ENCODE measurements at regions not wholly inside any gene's neighbourhood (a gene's known extent, or its start where the extent isn't known, plus 50 kb on each side); places are given as distances from the start of the nearest gene placed in this dataset.

DNA sequence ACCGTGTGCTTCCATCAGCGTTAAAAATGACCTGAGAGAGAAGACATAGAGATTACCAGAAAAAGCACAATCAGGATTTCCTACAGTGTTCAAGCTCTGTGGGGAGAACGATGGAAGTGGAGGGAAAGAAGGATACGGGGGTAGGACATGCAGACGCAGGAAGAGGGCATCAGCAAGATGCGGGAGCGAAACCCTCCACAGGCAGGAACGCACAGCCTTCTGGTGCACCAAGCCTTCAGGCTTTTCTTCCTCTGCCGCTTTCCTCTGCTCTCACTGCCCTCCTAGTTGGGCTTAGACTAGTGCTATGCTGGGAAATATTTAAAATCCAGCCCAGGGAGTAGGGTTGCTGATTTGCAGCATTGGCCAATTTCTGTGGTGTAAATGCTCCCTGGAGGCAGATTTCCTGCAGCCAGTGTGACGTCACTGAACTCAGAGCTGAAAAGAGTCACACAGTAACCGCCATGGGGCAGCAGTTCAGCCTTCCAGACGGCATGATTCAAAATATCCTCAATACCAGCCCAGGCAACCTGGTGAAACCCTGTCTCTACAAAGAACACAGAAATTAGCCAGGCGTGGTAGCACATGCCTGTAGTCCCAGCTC is 205.1 kb upstream of the SOX1 start:
- Histone ChIP-seq H3K4me3 (ENCODE audit: low read length in 3 of 3) (no peak overlapping the region), H3K9me3 (ENCODE audit: control insufficient read depth in 3 of 3, low read length in 3 of 3) (peaks cover 0 to 4% (median 2%) of the 10 kb centered on the region in 3 donors), H3K27ac (ENCODE audit: low read depth, low read length) (no peak overlapping the region), H3K4me1 (ENCODE audit: control insufficient read depth in 3 of 3, insufficient read depth in 3 of 3, low read length in 3 of 3) (no peaks in the 10 kb centered on the region), H3K9ac (ENCODE audit: low read depth in 1 of 3, low read length in 3 of 3) (no peak overlapping the region), H3K27me3 (ENCODE audit: control insufficient read depth in 3 of 3, insufficient read depth in 3 of 3, low read length in 3 of 3) (peaks cover 0 to 9% (median 0%) of the 10 kb centered on the region in 3 donors), H3K36me3 (ENCODE audit: control insufficient read depth in 3 of 3, insufficient read depth in 3 of 3, low read length in 3 of 3) (no peaks in the 10 kb centered on the region)

GRCh38 chr13:111862836-111863815 is 203.8 kb upstream of the SOX1 start:
- Histone ChIP-seq H3K27me3 (ENCODE audit: control insufficient read depth in 3 of 3, insufficient read depth in 3 of 3, low read length in 3 of 3) (peaks cover 0 to 7% (median 0%) of the 10 kb centered on the region in 3 donors), H3K27ac (ENCODE audit: low read depth, low read length) (no peak overlapping the region), H3K9me3 (ENCODE audit: control insufficient read depth in 3 of 3, low read length in 3 of 3) (peaks cover 0 to 4% (median 2%) of the 10 kb centered on the region in 3 donors), H3K9ac (ENCODE audit: low read depth in 1 of 3, low read length in 3 of 3) (no peak overlapping the region), H3K4me1 (ENCODE audit: control insufficient read depth in 3 of 3, insufficient read depth in 3 of 3, low read length in 3 of 3) (no peaks in the 10 kb centered on the region), H3K4me3 (ENCODE audit: low read length in 3 of 3) (no peak overlapping the region), H3K36me3 (ENCODE audit: control insufficient read depth in 3 of 3, insufficient read depth in 3 of 3, low read length in 3 of 3) (no peaks in the 10 kb centered on the region)

DNA sequence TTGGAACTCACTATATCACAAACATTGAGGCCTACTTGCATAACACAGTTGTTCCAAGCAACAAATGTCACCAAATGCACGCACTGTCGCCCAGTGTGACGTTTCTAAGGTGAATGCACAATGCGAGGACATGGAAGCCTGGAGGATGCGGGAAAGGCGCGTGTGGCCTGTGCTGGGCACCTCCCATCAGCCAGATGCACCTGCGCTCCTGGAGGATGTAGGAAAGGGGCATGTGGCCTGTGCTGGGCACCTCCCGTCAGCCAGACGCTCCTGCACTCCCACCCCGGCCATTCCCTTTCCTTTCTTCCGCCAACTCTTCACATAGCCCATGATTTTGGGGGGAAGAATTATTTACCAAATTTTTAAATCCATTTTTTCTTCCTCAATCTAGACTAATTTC is 202.4 kb upstream of the SOX1 start:
- no peak overlapping the region for H3K27ac ChIP-seq (ENCODE audit: low read depth, low read length)
- H3K9ac ChIP-seq (ENCODE audit: low read depth in 1 of 3, low read length in 3 of 3) = no peak overlapping the region
- no peak overlapping the region for H3K4me3 ChIP-seq (ENCODE audit: low read length in 3 of 3)
- peaks cover 0 to 9% (median 0%) of the 10 kb centered on the region in 3 donors for H3K27me3 ChIP-seq (ENCODE audit: control insufficient read depth in 3 of 3, insufficient read depth in 3 of 3, low read length in 3 of 3)
- H3K9me3 ChIP-seq (ENCODE audit: control insufficient read depth in 3 of 3, low read length in 3 of 3) = peaks cover 0 to 4% (median 2%) of the 10 kb centered on the region in 3 donors
- H3K36me3 ChIP-seq (ENCODE audit: control insufficient read depth in 3 of 3, insufficient read depth in 3 of 3, low read length in 3 of 3) = no peaks in the 10 kb centered on the region
- no peaks in the 10 kb centered on the region for H3K4me1 ChIP-seq (ENCODE audit: control insufficient read depth in 3 of 3, insufficient read depth in 3 of 3, low read length in 3 of 3)

GRCh38 chr13:111865046-111865445 is 201.9 kb upstream of the SOX1 start:
- Histone ChIP-seq H3K4me3 (ENCODE audit: low read length in 3 of 3) (no peak overlapping the region), H3K4me1 (ENCODE audit: control insufficient read depth in 3 of 3, insufficient read depth in 3 of 3, low read length in 3 of 3) (no peaks in the 10 kb centered on the region), H3K9ac (ENCODE audit: low read depth in 1 of 3, low read length in 3 of 3) (no peak overlapping the region), H3K9me3 (ENCODE audit: control insufficient read depth in 3 of 3, low read length in 3 of 3) (peaks cover 0 to 4% (median 2%) of the 10 kb centered on the region in 3 donors), H3K36me3 (ENCODE audit: control insufficient read depth in 3 of 3, insufficient read depth in 3 of 3, low read length in 3 of 3) (no peaks in the 10 kb centered on the region), H3K27ac (ENCODE audit: low read depth, low read length) (no peak overlapping the region), H3K27me3 (ENCODE audit: control insufficient read depth in 3 of 3, insufficient read depth in 3 of 3, low read length in 3 of 3) (peaks cover 0 to 9% (median 0%) of the 10 kb centered on the region in 3 donors)

- Histone ChIP-seq H3K9me3 (ENCODE audit: control insufficient read depth in 3 of 3, low read length in 3 of 3) (peaks cover 0 to 4% (median 2%) of the 10 kb centered on the region in 3 donors), H3K4me3 (ENCODE audit: low read length in 3 of 3) (no peak overlapping the region), H3K4me1 (ENCODE audit: control insufficient read depth in 3 of 3, insufficient read depth in 3 of 3, low read length in 3 of 3) (no peaks in the 10 kb centered on the region), H3K27ac (ENCODE audit: low read depth, low read length) (no peak overlapping the region), H3K27me3 (ENCODE audit: control insufficient read depth in 3 of 3, insufficient read depth in 3 of 3, low read length in 3 of 3) (peaks cover 0 to 9% (median 0%) of the 10 kb centered on the region in 3 donors), H3K9ac (ENCODE audit: low read depth in 1 of 3, low read length in 3 of 3) (no peak overlapping the region), H3K36me3 (ENCODE audit: control insufficient read depth in 3 of 3, insufficient read depth in 3 of 3, low read length in 3 of 3) (no peaks in the 10 kb centered on the region)
These were observed 201.1 kb upstream of the SOX1 start for GRCh38 chr13:111865826-111866225.

DNA sequence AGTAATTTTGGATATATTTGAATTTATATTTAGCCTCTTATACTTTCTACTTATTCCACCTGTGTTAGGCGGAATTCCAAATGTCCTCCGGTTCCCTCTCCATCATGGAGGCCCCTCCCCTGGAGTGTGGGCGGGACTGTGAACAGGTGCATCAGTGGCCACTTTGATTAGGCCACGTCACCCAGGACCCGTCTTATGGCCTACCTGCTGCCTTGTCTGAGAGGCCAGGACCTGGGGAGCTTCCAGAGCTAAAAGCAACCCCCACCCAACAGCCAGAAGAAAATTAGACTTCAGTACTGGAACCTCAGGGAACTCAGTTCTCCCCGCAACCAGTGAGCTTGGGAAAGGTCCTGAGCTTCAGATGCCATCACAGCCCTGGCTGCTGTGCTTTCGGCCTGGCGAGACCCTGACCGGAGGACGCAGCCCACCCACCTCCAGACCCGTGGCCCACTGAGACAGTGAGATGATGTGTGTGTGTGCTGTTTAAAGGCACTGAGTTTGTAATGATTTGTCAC is 200.2 kb upstream of the SOX1 start:
- no peak overlapping the region for H3K27ac ChIP-seq (ENCODE audit: low read depth, low read length)

GRCh38 chr13:111867657-111868056 is 199.3 kb upstream of the SOX1 start:
- H3K9me3 ChIP-seq (ENCODE audit: control insufficient read depth in 3 of 3, low read length in 3 of 3) = no peaks in the 10 kb centered on the region
- no peak overlapping the region for H3K27ac ChIP-seq (ENCODE audit: low read depth, low read length)
- peaks cover 0 to 9% (median 0%) of the 10 kb centered on the region in 3 donors for H3K27me3 ChIP-seq (ENCODE audit: control insufficient read depth in 3 of 3, insufficient read depth in 3 of 3, low read length in 3 of 3)
- no peak overlapping the region for H3K4me3 ChIP-seq (ENCODE audit: low read length in 3 of 3)
- H3K36me3 ChIP-seq (ENCODE audit: control insufficient read depth in 3 of 3, insufficient read depth in 3 of 3, low read length in 3 of 3) = no peaks in the 10 kb centered on the region
- no peak overlapping the region for H3K9ac ChIP-seq (ENCODE audit: low read depth in 1 of 3, low read length in 3 of 3)
- H3K4me1 ChIP-seq (ENCODE audit: control insufficient read depth in 3 of 3, insufficient read depth in 3 of 3, low read length in 3 of 3) = no peaks in the 10 kb centered on the region

More for the DNA sequence above, 200.2 kb upstream of the SOX1 start:
- Histone ChIP-seq H3K4me1 (ENCODE audit: control insufficient read depth in 3 of 3, insufficient read depth in 3 of 3, low read length in 3 of 3) (no peaks in the 10 kb centered on the region), H3K36me3 (ENCODE audit: control insufficient read depth in 3 of 3, insufficient read depth in 3 of 3, low read length in 3 of 3) (no peaks in the 10 kb centered on the region), H3K27me3 (ENCODE audit: control insufficient read depth in 3 of 3, insufficient read depth in 3 of 3, low read length in 3 of 3) (peaks cover 0 to 9% (median 0%) of the 10 kb centered on the region in 3 donors), H3K9me3 (ENCODE audit: control insufficient read depth in 3 of 3, low read length in 3 of 3) (peaks cover 0 to 3% (median 1%) of the 10 kb centered on the region in 3 donors), H3K9ac (ENCODE audit: low read depth in 1 of 3, low read length in 3 of 3) (no peak overlapping the region), H3K4me3 (ENCODE audit: low read length in 3 of 3) (no peak overlapping the region)

- Histone ChIP-seq H3K4me1 (ENCODE audit: control insufficient read depth in 3 of 3, insufficient read depth in 3 of 3, low read length in 3 of 3) (no peaks in the 10 kb centered on the region), H3K36me3 (ENCODE audit: control insufficient read depth in 3 of 3, insufficient read depth in 3 of 3, low read length in 3 of 3) (no peaks in the 10 kb centered on the region), H3K27me3 (ENCODE audit: control insufficient read depth in 3 of 3, insufficient read depth in 3 of 3, low read length in 3 of 3) (peaks cover 0 to 2% (median 0%) of the 10 kb centered on the region in 3 donors), H3K27ac (ENCODE audit: low read depth, low read length) (no peak overlapping the region), H3K9ac (ENCODE audit: low read depth in 1 of 3, low read length in 3 of 3) (no peak overlapping the region), H3K4me3 (ENCODE audit: low read length in 3 of 3) (no peak overlapping the region), H3K9me3 (ENCODE audit: control insufficient read depth in 3 of 3, low read length in 3 of 3) (no peaks in the 10 kb centered on the region)
These were observed 198.2 kb upstream of the SOX1 start for GRCh38 chr13:111868716-111869115.

DNA sequence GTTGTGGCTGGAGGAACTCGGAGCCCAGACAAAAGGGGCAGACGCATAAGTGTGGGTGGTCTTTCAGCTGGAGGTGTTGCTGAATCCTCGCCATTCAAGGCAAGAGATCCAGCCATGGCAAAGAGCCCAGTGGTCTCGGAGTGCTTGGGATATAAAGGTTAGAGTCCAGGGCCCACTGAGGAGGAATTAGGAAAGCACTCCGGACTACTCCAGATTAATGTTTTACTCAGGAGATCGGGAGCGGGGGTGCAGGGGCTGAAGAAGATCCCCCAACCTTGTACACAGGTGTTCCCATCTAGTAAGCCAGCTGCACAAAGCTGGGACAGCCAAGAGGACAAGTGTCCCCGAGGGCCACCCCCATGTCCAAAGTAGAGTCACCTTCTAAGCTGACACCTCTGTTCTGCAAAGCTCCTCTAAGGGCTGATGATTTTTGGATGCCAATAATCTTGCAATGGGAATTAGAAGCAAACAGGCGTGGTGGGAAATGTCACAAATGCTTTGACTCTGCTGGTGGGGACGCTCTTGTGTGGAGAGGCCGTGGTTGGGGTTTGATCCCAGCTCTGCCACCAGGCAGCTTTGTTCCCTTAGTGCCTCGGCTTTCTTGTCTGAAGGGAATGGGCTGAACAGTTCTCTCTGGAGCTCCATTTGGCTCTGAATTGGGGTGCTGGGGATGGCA is 194.3 kb upstream of the SOX1 start:
- Histone ChIP-seq H3K4me3 (ENCODE audit: low read length in 3 of 3) (no peak overlapping the region), H3K27ac (ENCODE audit: low read depth, low read length) (no peak overlapping the region), H3K36me3 (ENCODE audit: control insufficient read depth in 3 of 3, insufficient read depth in 3 of 3, low read length in 3 of 3) (no peaks in the 10 kb centered on the region), H3K27me3 (ENCODE audit: control insufficient read depth in 3 of 3, insufficient read depth in 3 of 3, low read length in 3 of 3) (peaks cover 0 to 9% (median 0%) of the 10 kb centered on the region in 3 donors), H3K9ac (ENCODE audit: low read depth in 1 of 3, low read length in 3 of 3) (no peak overlapping the region), H3K9me3 (ENCODE audit: control insufficient read depth in 3 of 3, low read length in 3 of 3) (no peaks in the 10 kb centered on the region), H3K4me1 (ENCODE audit: control insufficient read depth in 3 of 3, insufficient read depth in 3 of 3, low read length in 3 of 3) (no peaks in the 10 kb centered on the region)

All from skeletal muscle tissue (tissue), 3 donors.